HCT116 (cell line): ENCODE measurements at regions not wholly inside any gene's neighbourhood (a gene's known extent, or its start where the extent isn't known, plus 50 kb on each side); places are given as distances from the start of the nearest gene placed in this dataset.

Experiments
- ATAC-seq: fragments of 200-7000 bp; cut with Tn5 transposase; 2 replicates; pipeline ENCODE4 v1.9.1; 2020; ENCODE audit warnings: mild to moderate bottlenecking, moderate library complexity
- BruUV-seq: library from RNA; stranded (reverse); fragments of 400-500 nt; replicated peaks from 2 replicates; lab custom pipeline; 2021; lab: Mats Ljungman, UMichigan
- CTCF ChIA-PET: fragments of 300-600 bp; sonication (Branson Sonifier 250); formaldehyde crosslinking; loops from one replicate; lab custom pipeline; 2021; ENCODE audit warnings: antibody characterized with exemption; lab: Charles Lee
- POLR2A ChIA-PET: fragments of 300-600, 350-600 bp; sonication (Branson Sonifier 250); formaldehyde crosslinking; loops from one replicate; lab custom pipeline; 2021; ENCODE audit warnings: antibody characterized with exemption; lab: Charles Lee
- RAD21 ChIA-PET, 2 experiments: fragments of 300-600 bp; sonication (Branson Sonifier 250); formaldehyde crosslinking; loops; one replicate each; lab custom pipeline; 2023; ENCODE audit warnings: low total read pairs in 2 of 2; ENCODE audit not compliant: uncharacterized antibody in 2 of 2, unreplicated experiment in 2 of 2, low non-redundant PET in 1 of 2; lab: Charles Lee
- DNase-seq: peaks from one replicate; pipeline ENCODE4 v3.0.0-alpha.2; 2010; ENCODE audit warnings: low read depth, low spot score
- H2AFZ ChIP-seq: fragments of 200-600 bp; shearing (Covaris generic), sonication (generic); 2 replicates; pipeline ENCODE4 v1.6.1; 2017; ENCODE audit warnings: low read depth, mixed run types, mixed read lengths, antibody characterized with exemption, low read length; ENCODE audit not compliant: poor library complexity, severe bottlenecking
- H3K27ac ChIP-seq: 2 replicates; pipeline ENCODE4 v1.5.1; 2012; ENCODE audit warnings: low read depth, low read length
- H3K27me3 ChIP-seq: fragments of 200-600 bp; sonication (generic); 2 replicates; pipeline ENCODE4 v1.6.1; 2016; ENCODE audit warnings: mixed run types, low read length, mixed read lengths; ENCODE audit not compliant: insufficient read depth
- H3K36me3 ChIP-seq, 2 experiments: fragments of 200-500 bp in 1 of 2; fragments of 200-600 bp in 1 of 2; sonication (Bioruptor generic) in 1 of 2; sonication (generic) in 1 of 2; 2 replicates each; pipeline versions ENCODE4 v1.5.1 to v1.6.1; 2014 to 2016; ENCODE audit warnings: low read length in 2 of 2, inconsistent platforms in 1 of 2, mixed read lengths in 1 of 2, mixed run types in 1 of 2; ENCODE audit not compliant: insufficient read depth in 2 of 2, control insufficient read depth in 1 of 2
- H3K4me1 ChIP-seq, 2 experiments: fragments of 200-600 bp in 1 of 2; sonication (generic) in 1 of 2; 2 replicates each; pipeline versions ENCODE4 v1.5.1 to v1.6.1; 2012 to 2017; ENCODE audit warnings: low read length in 2 of 2, inconsistent platforms in 1 of 2, mild to moderate bottlenecking in 1 of 2, mixed read lengths in 1 of 2, mixed run types in 1 of 2, moderate library complexity in 1 of 2; ENCODE audit not compliant: insufficient read depth in 2 of 2, control insufficient read depth in 1 of 2
- H3K4me2 ChIP-seq: fragments of 200-600 bp; sonication (generic); 2 replicates; pipeline ENCODE4 v1.6.1; 2017; ENCODE audit warnings: mixed run types, low read length, mixed read lengths
- H3K4me3 ChIP-seq, 2 experiments: fragments of 200-600 bp in 1 of 2; sonication (generic) in 1 of 2; replicated peaks in 1 of 2; 2 replicates each; pipeline ENCODE4 v1.5.1; 2011 to 2016; ENCODE audit warnings: low read length in 2 of 2, control low read depth in 1 of 2, low read depth in 1 of 2, mild to moderate bottlenecking in 1 of 2, mixed read lengths in 1 of 2, mixed run types in 1 of 2
- H3K79me2 ChIP-seq: fragments of 200-600 bp; sonication (generic); 2 replicates; pipeline ENCODE4 v1.6.1; 2017; ENCODE audit warnings: mild to moderate bottlenecking, mixed run types, low read length, moderate library complexity, mixed read lengths; ENCODE audit not compliant: insufficient read depth
- H3K9ac ChIP-seq: fragments of 200-600 bp; sonication (generic); 2 replicates; pipeline ENCODE4 v1.6.1; 2016; ENCODE audit warnings: low read length, mixed read lengths
- H3K9me2 ChIP-seq: fragments of 200-600 bp; sonication (generic), shearing (Covaris generic); 2 replicates; pipeline ENCODE4 v1.6.1; 2017; ENCODE audit warnings: mixed run types, mild to moderate bottlenecking, moderate library complexity; ENCODE audit not compliant: insufficient read depth
- H3K9me3 ChIP-seq, 2 experiments: fragments of 200-500 bp in 1 of 2; fragments of 200-600 bp in 1 of 2; sonication (Bioruptor generic) in 1 of 2; sonication (generic) in 1 of 2; 2 replicates each; pipeline ENCODE4 v1.6.1; 2014 to 2017; ENCODE audit warnings: low read length in 2 of 2, mixed read lengths in 2 of 2, inconsistent platforms in 1 of 2, low read depth in 1 of 2, mild to moderate bottlenecking in 1 of 2, mixed run types in 1 of 2, moderate library complexity in 1 of 2; ENCODE audit not compliant: control insufficient read depth in 1 of 2, insufficient read depth in 1 of 2
- H4K20me1 ChIP-seq: fragments of 200-600 bp; sonication (generic), shearing (Covaris generic); 2 replicates; pipeline ENCODE4 v1.6.1; 2017; ENCODE audit warnings: mixed run types, mild to moderate bottlenecking, moderate library complexity; ENCODE audit not compliant: insufficient read depth
- CEBPB ChIP-seq: IDR thresholded peaks from 2 replicates; pipeline ENCODE4 v1.6.1; 2012; ENCODE audit warnings: low read depth
- ELF1 ChIP-seq: IDR thresholded peaks from 2 replicates; pipeline ENCODE4 v1.6.1; 2012; ENCODE audit warnings: low read depth, borderline replicate concordance
- EZH2 ChIP-seq: fragments of 200-600 bp; sonication (generic); IDR thresholded peaks from 2 replicates; pipeline ENCODE4 v1.6.1; 2017; ENCODE audit warnings: antibody characterized with exemption, mixed run types
- EZH2phosphoT487 ChIP-seq: fragments of 200-600 bp; IDR thresholded peaks from 2 replicates; pipeline ENCODE4 v1.6.1; 2018; ENCODE audit warnings: antibody characterized with exemption, borderline replicate concordance
- POLR2AphosphoS5 ChIP-seq: IDR thresholded peaks from 2 replicates; pipeline ENCODE4 v1.6.1; 2011; ENCODE audit warnings: mild to moderate bottlenecking, low read depth, low read length, moderate library complexity
- SRF ChIP-seq: IDR thresholded peaks from 2 replicates; pipeline ENCODE4 v1.6.1; 2012; ENCODE audit warnings: low read depth
- TCF7L2 ChIP-seq: IDR thresholded peaks from 2 replicates; pipeline ENCODE4 v1.7.0; 2011; ENCODE audit warnings: borderline replicate concordance, inconsistent platforms; ENCODE audit not compliant: insufficient read depth, insufficient read length; ENCODE audit errors: extremely low read depth
- ZNF274 ChIP-seq: fragments of 200-500 bp; sonication (Bioruptor generic); IDR thresholded peaks from 2 replicates; pipeline ENCODE4 v1.6.1; 2014; ENCODE audit warnings: mild to moderate bottlenecking, low read depth, low read length, inconsistent platforms
- intact Hi-C: fragments of 100-400 bp; cut with micrococcal nuclease; formaldehyde crosslinking; loops from 2 replicates; pipeline ENCODE4 v1.10.0; 2022
- TF ChIP-seq, protein P1 (sequence below): IDR thresholded peaks from 2 replicates; pipeline ENCODE4 v1.6.1; 2012
- TF ChIP-seq, protein P2 (sequence below), 3 experiments: fragments of 200-600 bp in 1 of 3; sonication (generic) in 1 of 3; IDR thresholded peaks in 2 of 3; conservative IDR thresholded peaks in 1 of 3; 2 replicates each; pipeline ENCODE4 v1.5.1; 2012 to 2017; ENCODE audit warnings: low read depth in 2 of 3, low read length in 2 of 3, antibody characterized with exemption in 1 of 3, borderline replicate concordance in 1 of 3, control low read depth in 1 of 3, mild to moderate bottlenecking in 1 of 3, mixed read lengths in 1 of 3, mixed run types in 1 of 3, moderate library complexity in 1 of 3; ENCODE audit not compliant: insufficient read depth in 1 of 3
- TF ChIP-seq, protein P3 (sequence below): IDR thresholded peaks from 2 replicates; pipeline ENCODE4 v1.6.1; 2011; ENCODE audit warnings: mild to moderate bottlenecking, low read length, moderate library complexity; ENCODE audit not compliant: insufficient replicate concordance; ENCODE audit errors: extremely low read depth

DNA sequence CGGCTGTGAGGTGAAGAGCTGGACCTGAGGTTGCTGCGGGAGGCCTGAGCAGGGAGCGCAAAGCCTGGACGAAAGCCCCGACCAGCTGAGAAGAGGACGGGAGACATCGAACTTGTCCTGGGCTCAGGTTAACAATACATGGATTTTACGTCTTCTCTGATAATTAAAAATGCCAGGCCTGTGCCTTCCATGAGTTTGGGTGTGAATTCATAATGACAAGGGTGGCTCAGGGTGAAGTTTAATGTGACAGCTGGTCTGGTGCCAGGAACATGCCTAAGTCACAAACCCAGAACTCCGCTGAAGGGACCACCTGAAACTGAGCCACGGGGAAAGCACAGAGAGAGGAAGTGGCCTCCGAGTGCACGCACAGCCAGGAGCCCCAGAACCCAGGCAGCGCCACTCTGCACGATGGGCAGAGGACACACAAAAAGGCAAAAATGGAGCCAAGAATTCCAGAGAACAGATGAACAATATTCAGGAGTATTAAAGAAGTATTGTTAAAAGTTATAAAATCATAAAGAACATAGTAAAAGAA, 150.1 kb upstream of the RPS6KA2 start:
- H3K27me3 ChIP-seq, result no peaks in the 10 kb centered on the region

More for the DNA sequence above, 150.1 kb upstream of the RPS6KA2 start:
- no peak overlapping the region for H3K4me3 ChIP-seq
- ChIA-PET RAD21 (no interaction called here), CTCF (interaction anchor here (1.6 kb wide), 1 partner anchor 365 kb away, joined by 3 read pairs; no protein-coding TSS in a partner anchor), POLR2A (no interaction called here)
- no peak overlapping the region for H3K9ac ChIP-seq
- intact Hi-C loops, result loop anchor here (10.0 kb wide), 2 partner anchors 322 to 508 kb away; no protein-coding TSS in a partner anchor
- no peaks in the 10 kb centered on the region for H4K20me1 ChIP-seq
- no TSS peak for BruUV-seq
- H3K9me3 ChIP-seq, result no peaks in the 10 kb centered on the region
- TF ChIP-seq, protein P1, sequence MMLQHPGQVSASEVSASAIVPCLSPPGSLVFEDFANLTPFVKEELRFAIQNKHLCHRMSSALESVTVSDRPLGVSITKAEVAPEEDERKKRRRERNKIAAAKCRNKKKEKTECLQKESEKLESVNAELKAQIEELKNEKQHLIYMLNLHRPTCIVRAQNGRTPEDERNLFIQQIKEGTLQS, result no peak
- TF ChIP-seq, protein P2, sequence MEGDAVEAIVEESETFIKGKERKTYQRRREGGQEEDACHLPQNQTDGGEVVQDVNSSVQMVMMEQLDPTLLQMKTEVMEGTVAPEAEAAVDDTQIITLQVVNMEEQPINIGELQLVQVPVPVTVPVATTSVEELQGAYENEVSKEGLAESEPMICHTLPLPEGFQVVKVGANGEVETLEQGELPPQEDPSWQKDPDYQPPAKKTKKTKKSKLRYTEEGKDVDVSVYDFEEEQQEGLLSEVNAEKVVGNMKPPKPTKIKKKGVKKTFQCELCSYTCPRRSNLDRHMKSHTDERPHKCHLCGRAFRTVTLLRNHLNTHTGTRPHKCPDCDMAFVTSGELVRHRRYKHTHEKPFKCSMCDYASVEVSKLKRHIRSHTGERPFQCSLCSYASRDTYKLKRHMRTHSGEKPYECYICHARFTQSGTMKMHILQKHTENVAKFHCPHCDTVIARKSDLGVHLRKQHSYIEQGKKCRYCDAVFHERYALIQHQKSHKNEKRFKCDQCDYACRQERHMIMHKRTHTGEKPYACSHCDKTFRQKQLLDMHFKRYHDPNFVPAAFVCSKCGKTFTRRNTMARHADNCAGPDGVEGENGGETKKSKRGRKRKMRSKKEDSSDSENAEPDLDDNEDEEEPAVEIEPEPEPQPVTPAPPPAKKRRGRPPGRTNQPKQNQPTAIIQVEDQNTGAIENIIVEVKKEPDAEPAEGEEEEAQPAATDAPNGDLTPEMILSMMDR (IDR thresholded peaks at IDR 0.05 in 2 of 3, conservative IDR thresholded peaks at IDR 0.05 in 1 of 3; ENCODE audit: borderline replicate concordance in 1 of 3, insufficient read depth in 1 of 3, low read depth in 2 of 3, low read length in 2 of 3), result no peak
- TF ChIP-seq ZNF274, result no peak
- no peak for TF ChIP-seq CEBPB
- no peak for TF ChIP-seq ELF1
- no peak for TF ChIP-seq EZH2phosphoT487
- TF ChIP-seq, protein P3, sequence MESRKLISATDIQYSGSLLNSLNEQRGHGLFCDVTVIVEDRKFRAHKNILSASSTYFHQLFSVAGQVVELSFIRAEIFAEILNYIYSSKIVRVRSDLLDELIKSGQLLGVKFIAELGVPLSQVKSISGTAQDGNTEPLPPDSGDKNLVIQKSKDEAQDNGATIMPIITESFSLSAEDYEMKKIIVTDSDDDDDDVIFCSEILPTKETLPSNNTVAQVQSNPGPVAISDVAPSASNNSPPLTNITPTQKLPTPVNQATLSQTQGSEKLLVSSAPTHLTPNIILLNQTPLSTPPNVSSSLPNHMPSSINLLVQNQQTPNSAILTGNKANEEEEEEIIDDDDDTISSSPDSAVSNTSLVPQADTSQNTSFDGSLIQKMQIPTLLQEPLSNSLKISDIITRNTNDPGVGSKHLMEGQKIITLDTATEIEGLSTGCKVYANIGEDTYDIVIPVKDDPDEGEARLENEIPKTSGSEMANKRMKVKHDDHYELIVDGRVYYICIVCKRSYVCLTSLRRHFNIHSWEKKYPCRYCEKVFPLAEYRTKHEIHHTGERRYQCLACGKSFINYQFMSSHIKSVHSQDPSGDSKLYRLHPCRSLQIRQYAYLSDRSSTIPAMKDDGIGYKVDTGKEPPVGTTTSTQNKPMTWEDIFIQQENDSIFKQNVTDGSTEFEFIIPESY, result no peak
- TF ChIP-seq POLR2AphosphoS5, result no peak
- TF ChIP-seq SRF, result no peak
- no peak for TF ChIP-seq EZH2
- TF ChIP-seq TCF7L2, result no peak
- no peaks in the 10 kb centered on the region for H3K36me3 ChIP-seq
- DNase-seq (no peak), ATAC-seq (no peak)
- H2AFZ ChIP-seq, result no peak overlapping the region
- no peaks in the 10 kb centered on the region for H3K79me2 ChIP-seq
- no peaks in the 10 kb centered on the region for H3K9me2 ChIP-seq
- H3K4me1 ChIP-seq, result peaks cover 0 to 15% of the 10 kb centered on the region in 2 experiments; a peak in 1 of 4 replicates
- no peak overlapping the region for H3K4me2 ChIP-seq
- no peak overlapping the region for H3K27ac ChIP-seq
